GM21515 (cell line): ENCODE measurements at regions not wholly inside any gene's neighbourhood (a gene's known extent, or its start where the extent isn't known, plus 50 kb on each side); places are given as distances from the start of the nearest gene placed in this dataset.
"Not testable (repeated sequence)": the region's sequence is repeated elsewhere in the genome, so short reads cannot be mapped to it uniquely, and the experiment has no call there.

ENCODE experiments used
- ATAC-seq: cut with Tn5 transposase; IDR thresholded peaks from one replicate; pipeline ENCODE4 v1.9.1; 2021; ENCODE audit not compliant: unreplicated experiment

DNA sequence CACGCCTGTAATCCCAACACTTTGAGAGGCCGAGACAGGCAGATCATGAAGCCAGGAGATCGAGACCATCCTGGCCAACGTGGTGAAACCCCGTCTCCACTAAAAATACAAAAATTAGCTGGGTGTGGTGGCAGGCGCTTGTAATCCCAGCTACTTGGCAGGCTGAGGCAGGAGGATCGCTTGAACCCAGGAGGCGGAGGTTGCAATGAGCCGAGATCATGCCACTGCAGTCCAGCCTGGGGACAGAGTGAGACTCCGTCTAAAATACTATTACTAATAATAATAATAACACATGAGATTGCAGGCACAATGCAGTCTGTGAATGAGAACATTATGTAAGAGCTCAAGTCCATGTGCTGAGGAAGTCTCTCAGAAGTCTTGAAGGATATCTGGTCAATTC, 1684.4 kb downstream of the SPATA31A7 start:
- ATAC-seq: not testable (repeated sequence)

GRCh38 chr9:62874745-62875599, 1685.1 kb downstream of the SPATA31A7 start:
- ATAC-seq: not testable (repeated sequence)

GRCh38 chr9:62877552-62877951, 1687.7 kb downstream of the SPATA31A7 start:
- not testable (repeated sequence) for ATAC-seq

GRCh38 chr9:62877987-62878386, 1688.2 kb downstream of the SPATA31A7 start:
- ATAC-seq: not testable (repeated sequence)

GRCh38 chr9:62880453-62880852, 1690.6 kb downstream of the SPATA31A7 start:
- not testable (repeated sequence) for ATAC-seq

- not testable (repeated sequence) for ATAC-seq
Observed at GRCh38 chr9:62880971-62881370, 1691.1 kb downstream of the SPATA31A7 start.

DNA sequence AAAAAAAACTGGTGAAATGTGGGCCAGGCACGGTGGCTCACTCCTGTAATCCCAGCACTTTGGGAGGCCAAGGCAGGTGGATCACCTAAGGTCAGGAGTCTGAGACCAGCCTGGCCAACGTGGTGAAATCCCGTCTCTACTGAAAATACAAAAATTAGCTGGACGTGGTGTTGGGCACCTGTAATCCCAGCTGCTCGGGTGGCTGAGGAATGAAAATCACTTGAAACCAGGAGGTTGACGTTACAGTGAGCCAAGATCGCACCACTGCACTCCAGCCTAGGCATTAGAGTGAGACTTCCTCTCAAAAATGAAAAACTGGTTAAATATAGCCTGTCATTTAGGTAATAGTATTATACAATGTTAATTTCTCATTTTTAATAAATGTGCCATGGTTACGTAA, 1692.0 kb downstream of the SPATA31A7 start:
- ATAC-seq: not testable (repeated sequence)

- ATAC-seq: not testable (repeated sequence)
Observed at GRCh38 chr9:62882717-62883116, 1692.9 kb downstream of the SPATA31A7 start.

DNA sequence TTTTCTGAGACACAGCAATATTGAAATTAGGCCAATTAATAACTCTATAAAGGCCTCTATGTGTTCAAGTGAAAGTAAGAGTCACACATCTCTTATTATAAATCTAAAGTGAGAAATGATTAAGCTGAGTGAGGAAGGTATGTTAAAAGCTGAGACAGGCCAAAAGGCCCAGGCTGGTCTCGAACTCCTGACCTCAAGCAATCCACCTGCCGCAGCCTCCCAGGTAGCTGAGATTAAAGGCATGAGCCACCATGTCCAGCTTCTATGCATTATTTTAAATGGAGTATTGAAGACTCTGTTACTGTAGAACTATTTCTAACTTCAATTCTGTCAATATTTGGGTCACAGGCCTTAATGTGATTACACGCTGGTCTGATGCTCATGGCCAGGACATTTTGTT, 1706.9 kb downstream of the SPATA31A7 start:
- ATAC-seq: not testable (repeated sequence)

GRCh38 chr9:62897411-62898225, 1707.8 kb downstream of the SPATA31A7 start:
- ATAC-seq: not testable (repeated sequence)

DNA sequence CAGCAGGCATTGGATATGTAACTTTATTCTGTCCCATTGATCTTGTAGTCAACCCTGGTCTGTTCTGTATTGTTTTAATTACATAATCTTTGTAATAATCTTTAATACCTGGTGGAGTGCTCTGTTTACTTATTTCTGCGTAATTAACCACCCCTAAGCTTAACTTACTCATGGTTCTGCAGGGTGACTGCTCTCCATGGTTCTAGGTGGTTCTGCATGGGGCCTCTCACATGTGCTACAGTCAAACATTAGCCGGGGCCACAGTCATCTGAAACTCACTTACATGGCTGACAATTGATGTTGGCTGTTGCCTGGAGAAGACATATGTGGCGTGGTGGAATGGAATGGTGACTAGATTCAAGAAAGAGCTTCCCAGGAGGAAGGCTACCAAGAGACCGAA, 1709.8 kb downstream of the SPATA31A7 start:
- ATAC-seq: not testable (repeated sequence)

DNA sequence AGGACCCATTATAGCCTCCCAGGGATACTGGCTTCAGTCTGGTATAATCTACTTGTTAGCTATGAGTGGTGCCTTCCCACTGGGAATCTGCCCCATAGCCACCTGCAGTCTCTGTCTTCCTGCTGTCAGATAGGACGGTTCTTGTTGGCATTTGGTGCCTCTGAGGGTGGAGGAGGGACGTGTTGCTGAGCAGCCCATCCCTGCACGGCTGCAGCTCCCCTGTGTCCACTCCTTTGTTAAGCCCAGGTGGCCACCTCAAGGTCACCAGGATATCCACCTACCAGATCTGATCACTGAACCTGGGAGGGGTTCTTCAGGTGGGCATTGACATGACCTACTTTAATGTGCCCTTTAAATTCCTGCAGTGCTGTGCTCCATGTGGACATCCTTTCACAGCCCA, 1714.2 kb downstream of the SPATA31A7 start:
- ATAC-seq: not testable (repeated sequence)

DNA sequence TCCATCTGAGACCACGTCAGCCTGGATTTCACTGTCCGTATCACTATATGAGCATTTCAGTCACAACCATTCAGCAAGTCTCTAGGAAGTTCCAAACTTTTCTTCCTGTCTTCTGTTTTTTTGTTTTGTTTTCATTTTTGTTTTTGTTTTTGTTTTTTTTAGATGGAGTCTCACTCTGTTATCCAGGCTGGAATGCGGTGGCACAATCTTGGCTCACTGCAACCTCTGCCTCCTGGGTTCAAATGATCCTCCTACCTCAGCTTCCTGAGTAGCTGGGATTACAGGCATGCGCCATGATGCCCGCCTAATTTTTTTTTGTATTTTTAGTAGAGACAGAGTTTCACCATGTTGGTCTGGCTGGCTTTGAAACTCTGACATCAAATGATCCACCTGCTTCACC, 1715.9 kb downstream of the SPATA31A7 start:
- not testable (repeated sequence) for ATAC-seq

GRCh38 chr9:62907866-62908265, 1718.0 kb downstream of the SPATA31A7 start:
- not testable (repeated sequence) for ATAC-seq

GRCh38 chr9:62908271-62908670, 1718.4 kb downstream of the SPATA31A7 start:
- not testable (repeated sequence) for ATAC-seq

- ATAC-seq: not testable (repeated sequence)
Observed at GRCh38 chr9:62909447-62909846, 1719.6 kb downstream of the SPATA31A7 start.

DNA sequence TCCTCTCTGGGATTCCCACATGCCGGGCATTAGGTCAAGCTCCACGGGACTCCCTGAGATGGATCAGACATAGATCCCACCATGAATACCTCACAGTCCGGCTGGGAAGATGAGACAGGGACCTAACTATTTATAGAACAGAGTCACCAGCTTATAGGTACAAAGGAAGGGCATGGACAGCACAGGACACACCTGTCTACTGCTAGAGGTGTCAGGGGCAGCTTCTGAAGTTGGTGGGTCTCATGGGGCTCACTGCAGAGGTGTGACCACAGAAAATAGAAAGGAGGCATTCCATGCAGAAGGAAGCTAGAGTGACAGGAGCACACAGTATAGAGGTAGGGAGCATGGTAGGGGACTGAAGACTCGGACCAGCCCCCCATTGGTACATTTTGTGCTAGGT, 1722.4 kb downstream of the SPATA31A7 start:
- not testable (repeated sequence) for ATAC-seq

GRCh38 chr9:62915168-62915567, 1725.3 kb downstream of the SPATA31A7 start:
- ATAC-seq: not testable (repeated sequence)

GRCh38 chr9:62915661-62916060, 1725.8 kb downstream of the SPATA31A7 start:
- peak; percentile 100 for ATAC-seq

- not testable (repeated sequence) for ATAC-seq
Observed at GRCh38 chr9:62918648-62919385, 1729.0 kb downstream of the SPATA31A7 start.

DNA sequence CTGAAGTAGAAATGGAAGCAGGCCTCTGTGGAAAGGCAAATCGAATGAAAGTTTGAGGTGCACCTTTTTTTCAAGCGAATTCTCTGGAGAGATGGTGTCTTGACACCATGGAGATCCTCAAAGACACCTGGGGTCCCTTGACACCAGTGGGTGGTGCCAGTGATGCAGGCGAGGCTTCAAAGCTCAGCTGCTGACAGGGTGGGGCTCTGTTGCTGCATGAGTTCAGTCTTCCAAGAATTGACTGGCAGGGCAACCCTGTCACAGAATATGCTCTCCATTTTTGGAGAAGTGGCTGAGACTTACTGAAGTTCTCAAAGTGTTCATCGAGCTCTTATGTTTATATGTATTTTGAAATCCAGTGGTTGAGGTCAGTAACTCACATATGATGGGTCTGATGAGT, 1741.6 kb downstream of the SPATA31A7 start:
- ATAC-seq: not testable (repeated sequence)
